ENCODE measurements at regions not wholly inside any gene's neighbourhood (a gene's known extent, or its start where the extent isn't known, plus 50 kb on each side); places are given as distances from the start of the nearest gene placed in this dataset.

GRCh38 chr3:106719583-106719982 lies 657.7 kb upstream of the CCDC54 start:
- TF ChIP-seq CTCF (conservative IDR thresholded peaks at IDR 0.05) (no peak), ZFX (IDR thresholded peaks at IDR 0.05) (no peak)
